SK-N-MC (cell line): ENCODE measurements at regions not wholly inside any gene's neighbourhood (a gene's known extent, or its start where the extent isn't known, plus 50 kb on each side); places are given as distances from the start of the nearest gene placed in this dataset.

Experiments
- EZH2 ChIP-seq: fragments of 200-600 bp; sonication (generic); IDR thresholded peaks from one replicate; pipeline ENCODE4 v1.6.1; 2017; ENCODE audit warnings: antibody characterized with exemption
- POLR2AphosphoS5 ChIP-seq: IDR thresholded peaks from 2 replicates; pipeline ENCODE4 v1.6.1; 2012; ENCODE audit warnings: mild to moderate bottlenecking, low read depth, low read length, borderline replicate concordance

DNA sequence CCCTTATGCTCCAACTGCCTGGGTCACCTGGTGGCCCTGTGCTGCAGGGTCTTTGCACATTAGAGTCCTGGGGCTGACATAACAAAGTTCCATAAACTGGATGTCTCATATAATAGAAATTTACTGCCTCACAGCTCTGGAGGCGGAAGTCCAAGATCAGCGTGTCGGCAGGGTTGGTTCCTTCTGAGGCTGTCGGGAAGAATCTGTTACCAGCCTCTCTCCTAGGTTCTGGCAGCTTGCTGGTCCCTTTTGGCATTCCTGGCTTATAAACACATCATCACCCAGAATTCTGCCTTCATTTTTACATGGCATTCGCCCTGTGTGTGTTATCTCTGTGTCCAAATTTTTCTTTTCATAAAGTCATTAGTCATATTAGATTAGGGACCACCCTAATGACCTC lies 170.5 kb downstream of the NDUFA10 start:
- TF ChIP-seq POLR2AphosphoS5 (no peak), EZH2 (no peak)
